K562 (cell line): ENCODE measurements at regions not wholly inside any gene's neighbourhood (a gene's known extent, or its start where the extent isn't known, plus 50 kb on each side); places are given as distances from the start of the nearest gene placed in this dataset.

Experiments
- E2F3 ChIP-seq: fragments of 250-450 bp; sonication (Bioruptor Pico); IDR thresholded peaks from 2 replicates; pipeline ENCODE4 v1.4.0; 2020; ENCODE audit warnings: mild to moderate bottlenecking
- RAD51 ChIP-seq: fragments of 450-650 bp; IDR thresholded peaks from 2 replicates; pipeline ENCODE4 v1.7.1; 2016; ENCODE audit warnings: low read depth, mild to moderate bottlenecking, borderline replicate concordance
- TF ChIP-seq, protein P1 (sequence below): sonication (generic); formaldehyde crosslinking; IDR thresholded peaks from 2 replicates; pipeline ENCODE4 v1.8.0; 2022; ENCODE audit warnings: mild to moderate bottlenecking, missing genetic modification reagents
- TF ChIP-seq, protein P2 (sequence below), 2 experiments: fragments of 450-650 bp; formaldehyde crosslinking in 1 of 2; IDR thresholded peaks; 2 replicates each; pipeline versions ENCODE4 v1.4.0 to v1.6.1; 2014 to 2020; ENCODE audit warnings: mild to moderate bottlenecking in 2 of 2, borderline replicate concordance in 1 of 2, low read depth in 1 of 2
- TF ChIP-seq, protein P3 (sequence below): fragments of 250-450 bp; sonication (Bioruptor Pico); IDR thresholded peaks from 2 replicates; pipeline ENCODE4 v1.8.0; 2021; ENCODE audit warnings: mild to moderate bottlenecking, moderate library complexity
- TF ChIP-seq, protein P4 (sequence below), 2 experiments: fragments of 450-650 bp in 1 of 2; sonication (generic) in 1 of 2; formaldehyde crosslinking in 1 of 2; IDR thresholded peaks; 2 replicates each; pipeline versions ENCODE4 v1.7.1 to v1.9.0; 2016 to 2022; ENCODE audit warnings: inconsistent platforms in 1 of 2, mild to moderate bottlenecking in 1 of 2, missing genetic modification reagents in 1 of 2

DNA sequence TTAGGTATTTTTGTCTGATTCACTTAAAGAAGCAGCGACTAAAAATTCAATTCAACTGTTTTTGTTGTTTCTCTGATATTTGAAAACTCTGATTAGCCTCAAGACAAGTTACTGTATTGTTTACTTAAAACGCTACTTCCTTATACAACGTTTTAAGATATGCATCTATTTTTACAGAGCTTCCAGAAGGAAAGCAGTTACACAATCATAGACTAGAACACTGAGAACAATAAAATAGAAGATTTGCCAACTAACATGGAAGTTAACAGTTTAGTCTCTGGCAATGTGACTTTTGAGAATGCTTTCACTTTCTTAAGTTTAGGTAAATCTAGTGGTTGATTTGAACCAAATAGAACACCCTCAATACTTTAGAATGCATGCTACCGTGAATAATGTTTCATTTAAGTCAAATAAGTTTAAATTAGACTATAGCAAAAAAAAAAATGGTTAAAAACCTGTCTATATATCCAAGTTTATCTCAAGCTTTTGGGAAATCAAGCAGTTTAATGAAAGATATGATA, 614.8 kb downstream of the DACH1 start (continued):
- TF ChIP-seq, protein P1, sequence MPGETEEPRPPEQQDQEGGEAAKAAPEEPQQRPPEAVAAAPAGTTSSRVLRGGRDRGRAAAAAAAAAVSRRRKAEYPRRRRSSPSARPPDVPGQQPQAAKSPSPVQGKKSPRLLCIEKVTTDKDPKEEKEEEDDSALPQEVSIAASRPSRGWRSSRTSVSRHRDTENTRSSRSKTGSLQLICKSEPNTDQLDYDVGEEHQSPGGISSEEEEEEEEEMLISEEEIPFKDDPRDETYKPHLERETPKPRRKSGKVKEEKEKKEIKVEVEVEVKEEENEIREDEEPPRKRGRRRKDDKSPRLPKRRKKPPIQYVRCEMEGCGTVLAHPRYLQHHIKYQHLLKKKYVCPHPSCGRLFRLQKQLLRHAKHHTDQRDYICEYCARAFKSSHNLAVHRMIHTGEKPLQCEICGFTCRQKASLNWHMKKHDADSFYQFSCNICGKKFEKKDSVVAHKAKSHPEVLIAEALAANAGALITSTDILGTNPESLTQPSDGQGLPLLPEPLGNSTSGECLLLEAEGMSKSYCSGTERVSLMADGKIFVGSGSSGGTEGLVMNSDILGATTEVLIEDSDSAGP = no peak
- TF ChIP-seq, protein P2, sequence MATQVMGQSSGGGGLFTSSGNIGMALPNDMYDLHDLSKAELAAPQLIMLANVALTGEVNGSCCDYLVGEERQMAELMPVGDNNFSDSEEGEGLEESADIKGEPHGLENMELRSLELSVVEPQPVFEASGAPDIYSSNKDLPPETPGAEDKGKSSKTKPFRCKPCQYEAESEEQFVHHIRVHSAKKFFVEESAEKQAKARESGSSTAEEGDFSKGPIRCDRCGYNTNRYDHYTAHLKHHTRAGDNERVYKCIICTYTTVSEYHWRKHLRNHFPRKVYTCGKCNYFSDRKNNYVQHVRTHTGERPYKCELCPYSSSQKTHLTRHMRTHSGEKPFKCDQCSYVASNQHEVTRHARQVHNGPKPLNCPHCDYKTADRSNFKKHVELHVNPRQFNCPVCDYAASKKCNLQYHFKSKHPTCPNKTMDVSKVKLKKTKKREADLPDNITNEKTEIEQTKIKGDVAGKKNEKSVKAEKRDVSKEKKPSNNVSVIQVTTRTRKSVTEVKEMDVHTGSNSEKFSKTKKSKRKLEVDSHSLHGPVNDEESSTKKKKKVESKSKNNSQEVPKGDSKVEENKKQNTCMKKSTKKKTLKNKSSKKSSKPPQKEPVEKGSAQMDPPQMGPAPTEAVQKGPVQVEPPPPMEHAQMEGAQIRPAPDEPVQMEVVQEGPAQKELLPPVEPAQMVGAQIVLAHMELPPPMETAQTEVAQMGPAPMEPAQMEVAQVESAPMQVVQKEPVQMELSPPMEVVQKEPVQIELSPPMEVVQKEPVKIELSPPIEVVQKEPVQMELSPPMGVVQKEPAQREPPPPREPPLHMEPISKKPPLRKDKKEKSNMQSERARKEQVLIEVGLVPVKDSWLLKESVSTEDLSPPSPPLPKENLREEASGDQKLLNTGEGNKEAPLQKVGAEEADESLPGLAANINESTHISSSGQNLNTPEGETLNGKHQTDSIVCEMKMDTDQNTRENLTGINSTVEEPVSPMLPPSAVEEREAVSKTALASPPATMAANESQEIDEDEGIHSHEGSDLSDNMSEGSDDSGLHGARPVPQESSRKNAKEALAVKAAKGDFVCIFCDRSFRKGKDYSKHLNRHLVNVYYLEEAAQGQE (IDR thresholded peaks at IDR 0.05; ENCODE audit: borderline replicate concordance) = no peak
- TF ChIP-seq, protein P2 (CRISPR knock-in tag; IDR thresholded peaks at IDR 0.05; ENCODE audit: low read depth) = no peak
- TF ChIP-seq, protein P3, sequence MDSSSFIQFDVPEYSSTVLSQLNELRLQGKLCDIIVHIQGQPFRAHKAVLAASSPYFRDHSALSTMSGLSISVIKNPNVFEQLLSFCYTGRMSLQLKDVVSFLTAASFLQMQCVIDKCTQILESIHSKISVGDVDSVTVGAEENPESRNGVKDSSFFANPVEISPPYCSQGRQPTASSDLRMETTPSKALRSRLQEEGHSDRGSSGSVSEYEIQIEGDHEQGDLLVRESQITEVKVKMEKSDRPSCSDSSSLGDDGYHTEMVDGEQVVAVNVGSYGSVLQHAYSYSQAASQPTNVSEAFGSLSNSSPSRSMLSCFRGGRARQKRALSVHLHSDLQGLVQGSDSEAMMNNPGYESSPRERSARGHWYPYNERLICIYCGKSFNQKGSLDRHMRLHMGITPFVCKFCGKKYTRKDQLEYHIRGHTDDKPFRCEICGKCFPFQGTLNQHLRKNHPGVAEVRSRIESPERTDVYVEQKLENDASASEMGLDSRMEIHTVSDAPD = no peak
- TF ChIP-seq, protein P4, sequence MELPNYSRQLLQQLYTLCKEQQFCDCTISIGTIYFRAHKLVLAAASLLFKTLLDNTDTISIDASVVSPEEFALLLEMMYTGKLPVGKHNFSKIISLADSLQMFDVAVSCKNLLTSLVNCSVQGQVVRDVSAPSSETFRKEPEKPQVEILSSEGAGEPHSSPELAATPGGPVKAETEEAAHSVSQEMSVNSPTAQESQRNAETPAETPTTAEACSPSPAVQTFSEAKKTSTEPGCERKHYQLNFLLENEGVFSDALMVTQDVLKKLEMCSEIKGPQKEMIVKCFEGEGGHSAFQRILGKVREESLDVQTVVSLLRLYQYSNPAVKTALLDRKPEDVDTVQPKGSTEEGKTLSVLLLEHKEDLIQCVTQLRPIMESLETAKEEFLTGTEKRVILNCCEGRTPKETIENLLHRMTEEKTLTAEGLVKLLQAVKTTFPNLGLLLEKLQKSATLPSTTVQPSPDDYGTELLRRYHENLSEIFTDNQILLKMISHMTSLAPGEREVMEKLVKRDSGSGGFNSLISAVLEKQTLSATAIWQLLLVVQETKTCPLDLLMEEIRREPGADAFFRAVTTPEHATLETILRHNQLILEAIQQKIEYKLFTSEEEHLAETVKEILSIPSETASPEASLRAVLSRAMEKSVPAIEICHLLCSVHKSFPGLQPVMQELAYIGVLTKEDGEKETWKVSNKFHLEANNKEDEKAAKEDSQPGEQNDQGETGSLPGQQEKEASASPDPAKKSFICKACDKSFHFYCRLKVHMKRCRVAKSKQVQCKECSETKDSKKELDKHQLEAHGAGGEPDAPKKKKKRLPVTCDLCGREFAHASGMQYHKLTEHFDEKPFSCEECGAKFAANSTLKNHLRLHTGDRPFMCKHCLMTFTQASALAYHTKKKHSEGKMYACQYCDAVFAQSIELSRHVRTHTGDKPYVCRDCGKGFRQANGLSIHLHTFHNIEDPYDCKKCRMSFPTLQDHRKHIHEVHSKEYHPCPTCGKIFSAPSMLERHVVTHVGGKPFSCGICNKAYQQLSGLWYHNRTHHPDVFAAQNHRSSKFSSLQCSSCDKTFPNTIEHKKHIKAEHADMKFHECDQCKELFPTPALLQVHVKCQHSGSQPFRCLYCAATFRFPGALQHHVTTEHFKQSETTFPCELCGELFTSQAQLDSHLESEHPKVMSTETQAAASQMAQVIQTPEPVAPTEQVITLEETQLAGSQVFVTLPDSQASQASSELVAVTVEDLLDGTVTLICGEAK (IDR thresholded peaks at IDR 0.05) = no peak
- TF ChIP-seq, protein P4 (CRISPR knock-in tag; IDR thresholded peaks at IDR 0.05) = no peak
- no peak for TF ChIP-seq RAD51
- TF ChIP-seq E2F3 (CRISPR knock-in tag) = no peak
